HL-60 (cell line): ENCODE measurements at regions not wholly inside any gene's neighbourhood (a gene's known extent, or its start where the extent isn't known, plus 50 kb on each side); places are given as distances from the start of the nearest gene placed in this dataset.

ENCODE experiments used
- CTCF ChIP-seq: IDR thresholded peaks from one replicate; pipeline ENCODE4 v1.5.1; 2011; ENCODE audit warnings: low read length, control low read depth, inconsistent platforms; ENCODE audit not compliant: insufficient read depth
- POLR2AphosphoS5 ChIP-seq: IDR thresholded peaks from 2 replicates; pipeline ENCODE4 v1.6.1; 2012; ENCODE audit warnings: low read depth

- TF ChIP-seq CTCF (no peak), POLR2AphosphoS5 (no peak)
Observed at GRCh38 chr11:30109774-30110173, 92.9 kb upstream of the KCNA4 start.
